Urinary bladder (tissue), 3 donors: ENCODE measurements at regions not wholly inside any gene's neighbourhood (a gene's known extent, or its start where the extent isn't known, plus 50 kb on each side); places are given as distances from the start of the nearest gene placed in this dataset.
A peak's percentile ranks its signal among the peaks of the same experiment; 100 is the strongest.
"Not testable (repeated sequence)": the region's sequence is repeated elsewhere in the genome, so short reads cannot be mapped to it uniquely, and the experiment has no call there.

Source experiments
- DNase-seq: peaks from one replicate; pipeline ENCODE4 v3.0.0-alpha.2; 2015; ENCODE audit errors: extremely low spot score
- H3K27ac ChIP-seq: one replicate; pipeline ENCODE4 v1.5.1; 2013; ENCODE audit warnings: low read depth, mild to moderate bottlenecking, moderate library complexity
- H3K36me3 ChIP-seq: one replicate; pipeline ENCODE4 v1.6.1; 2013; ENCODE audit warnings: mild to moderate bottlenecking, moderate library complexity; ENCODE audit not compliant: insufficient read depth
- H3K4me1 ChIP-seq: one replicate; pipeline ENCODE4 v1.6.1; 2013; ENCODE audit warnings: mild to moderate bottlenecking, moderate library complexity; ENCODE audit not compliant: insufficient read depth
- H3K4me3 ChIP-seq: one replicate; pipeline ENCODE4 v1.5.1; 2013; ENCODE audit warnings: low read depth, low read length
- WGBS: extraction: QIAGEN DNeasy Blood & Tissue Kit; methylation state at CpG from one replicate; pipeline ENCODE4 v1.1.7; 2013; 5-methylcytosine and 5-hydroxymethylcytosine counted together
- donor health status: healthy with polysubstance abuse.
- donor health status: healthy.

- no peak for DNase-seq
- Histone ChIP-seq H3K4me1 (no peaks in the 10 kb centered on the region), H3K4me3 (no peak overlapping the region), H3K27ac (no peak overlapping the region), H3K36me3 (no peaks in the 10 kb centered on the region)
- WGBS: 60% methylated on average over 2 of the region's 2 CpGs
These were observed 225.4 kb downstream of the FRK start for GRCh38 chr6:115835314-115835713.

GRCh38 chr6:115834542-115834941, 226.1 kb downstream of the FRK start:
- 94% methylated on average over 27 of the region's 27 CpGs for WGBS

GRCh38 chr6:115832786-115833185, 227.9 kb downstream of the FRK start:
- Histone ChIP-seq H3K36me3 (no peaks in the 10 kb centered on the region), H3K27ac (no peak overlapping the region), H3K4me1 (no peaks in the 10 kb centered on the region), H3K4me3 (no peak overlapping the region)
- DNase-seq: peak; percentile 17
- 11% methylated on average over 1 of the region's 1 CpG for WGBS

More at GRCh38 chr6:115834542-115834941, 226.1 kb downstream of the FRK start:
- DNase-seq, H3K4me1 ChIP-seq, H3K27ac ChIP-seq, H3K4me3 ChIP-seq, H3K36me3 ChIP-seq: not testable (repeated sequence)

- no peaks in the 10 kb centered on the region for H3K36me3 ChIP-seq
- DNase-seq: no peak
- 54% methylated on average over 1 of the region's 1 CpG for whole genome bisulfite sequencing
- no peak overlapping the region for H3K27ac ChIP-seq
- H3K4me1 ChIP-seq: no peaks in the 10 kb centered on the region
- H3K4me3 ChIP-seq: no peak overlapping the region
These were observed 228.5 kb downstream of the FRK start for GRCh38 chr6:115832186-115832585.

GRCh38 chr6:115830895-115831294, 229.8 kb downstream of the FRK start:
- H3K4me3 ChIP-seq: no peak overlapping the region
- 35% methylated on average over 2 of the region's 2 CpGs for WGBS

GRCh38 chr6:115821798-115822197, 238.9 kb downstream of the FRK start:
- Histone ChIP-seq H3K4me3 (no peak overlapping the region), H3K4me1 (no peaks in the 10 kb centered on the region), H3K27ac (no peak overlapping the region), H3K36me3 (no peaks in the 10 kb centered on the region)
- 95% methylated on average over 2 of the region's 2 CpGs for WGBS
- DNase-seq: no peak

More at GRCh38 chr6:115830895-115831294, 229.8 kb downstream of the FRK start:
- no peaks in the 10 kb centered on the region for H3K36me3 ChIP-seq
- H3K4me1 ChIP-seq: no peaks in the 10 kb centered on the region
- no peak for DNase-seq
- no peak overlapping the region for H3K27ac ChIP-seq

- no peak for DNase-seq
- H3K4me1 ChIP-seq: no peaks in the 10 kb centered on the region
- no peak overlapping the region for H3K27ac ChIP-seq
- no peak overlapping the region for H3K4me3 ChIP-seq
- no peaks in the 10 kb centered on the region for H3K36me3 ChIP-seq
- WGBS: 71% methylated on average over 4 of the region's 4 CpGs
These were observed 241.2 kb downstream of the FRK start for GRCh38 chr6:115819506-115819905.

GRCh38 chr6:115817161-115817560, 243.5 kb downstream of the FRK start:
- H3K27ac ChIP-seq: no peak overlapping the region
- H3K36me3 ChIP-seq: no peaks in the 10 kb centered on the region
- no peak overlapping the region for H3K4me3 ChIP-seq
- WGBS: 33% methylated on average over 2 of the region's 2 CpGs
- no peaks in the 10 kb centered on the region for H3K4me1 ChIP-seq
- no peak for DNase-seq

GRCh38 chr6:115814907-115815306, 245.8 kb downstream of the FRK start:
- 86% methylated on average over 1 of the region's 1 CpG for WGBS
- H3K27ac ChIP-seq: no peak overlapping the region
- no peak for DNase-seq
- no peaks in the 10 kb centered on the region for H3K36me3 ChIP-seq
- H3K4me3 ChIP-seq: no peak overlapping the region
- H3K4me1 ChIP-seq: no peaks in the 10 kb centered on the region

- no peaks in the 10 kb centered on the region for H3K4me1 ChIP-seq
- no peak overlapping the region for H3K4me3 ChIP-seq
- no peak for DNase-seq
- WGBS: 90% methylated on average over 5 of the region's 5 CpGs
- no peak overlapping the region for H3K27ac ChIP-seq
- H3K36me3 ChIP-seq: no peaks in the 10 kb centered on the region
These were observed 249.2 kb downstream of the FRK start for GRCh38 chr6:115811541-115811940.

- Histone ChIP-seq H3K36me3 (no peaks in the 10 kb centered on the region), H3K4me3 (no peak overlapping the region), H3K4me1 (no peaks in the 10 kb centered on the region), H3K27ac (no peak overlapping the region)
- 41% methylated on average over 1 of the region's 1 CpG for WGBS
- DNase-seq: no peak
These were observed 262.5 kb downstream of the FRK start for GRCh38 chr6:115798229-115798628.

GRCh38 chr6:115796829-115797228, 263.9 kb downstream of the FRK start:
- Histone ChIP-seq H3K4me3 (no peak overlapping the region), H3K4me1 (no peaks in the 10 kb centered on the region), H3K27ac (no peak overlapping the region), H3K36me3 (no peaks in the 10 kb centered on the region)
- DNase-seq: no peak
- WGBS: 77% methylated on average over 1 of the region's 1 CpG

- 55% methylated on average over 2 of the region's 2 CpGs for WGBS
- no peak for DNase-seq
- Histone ChIP-seq H3K36me3 (no peaks in the 10 kb centered on the region), H3K4me1 (no peaks in the 10 kb centered on the region), H3K27ac (no peak overlapping the region), H3K4me3 (no peak overlapping the region)
These were observed 264.6 kb downstream of the FRK start for GRCh38 chr6:115796061-115796460.

- no peak overlapping the region for H3K4me3 ChIP-seq
- H3K36me3 ChIP-seq: no peaks in the 10 kb centered on the region
- DNase-seq: no peak
- WGBS: 65% methylated on average over 3 of the region's 3 CpGs
- H3K27ac ChIP-seq: no peak overlapping the region
- no peaks in the 10 kb centered on the region for H3K4me1 ChIP-seq
These were observed 277.2 kb downstream of the FRK start for GRCh38 chr6:115783402-115784061.

- WGBS: 79% methylated on average over 3 of the region's 3 CpGs
- no peak overlapping the region for H3K4me3 ChIP-seq
- no peak overlapping the region for H3K27ac ChIP-seq
- no peaks in the 10 kb centered on the region for H3K36me3 ChIP-seq
- no peak for DNase-seq
- no peaks in the 10 kb centered on the region for H3K4me1 ChIP-seq
These were observed 278.1 kb downstream of the FRK start for GRCh38 chr6:115782612-115783011.
